ENCODE measurements at regions not wholly inside any gene's neighbourhood (a gene's known extent, or its start where the extent isn't known, plus 50 kb on each side); places are given as distances from the start of the nearest gene placed in this dataset.

GRCh38 chr4:147039976-147040575 is 94.4 kb upstream of the TTC29 start:
- H3K9me3 ChIP-seq (ENCODE audit: low read depth, low read length), result no peaks in the 10 kb centered on the region
- no peak overlapping the region for H3K4me3 ChIP-seq (ENCODE audit: low read length)
- no peaks in the 10 kb centered on the region for H3K27me3 ChIP-seq (ENCODE audit: insufficient read depth, low read length)
- no peaks in the 10 kb centered on the region for H3K4me1 ChIP-seq (ENCODE audit: insufficient read depth, low read length)

DNA sequence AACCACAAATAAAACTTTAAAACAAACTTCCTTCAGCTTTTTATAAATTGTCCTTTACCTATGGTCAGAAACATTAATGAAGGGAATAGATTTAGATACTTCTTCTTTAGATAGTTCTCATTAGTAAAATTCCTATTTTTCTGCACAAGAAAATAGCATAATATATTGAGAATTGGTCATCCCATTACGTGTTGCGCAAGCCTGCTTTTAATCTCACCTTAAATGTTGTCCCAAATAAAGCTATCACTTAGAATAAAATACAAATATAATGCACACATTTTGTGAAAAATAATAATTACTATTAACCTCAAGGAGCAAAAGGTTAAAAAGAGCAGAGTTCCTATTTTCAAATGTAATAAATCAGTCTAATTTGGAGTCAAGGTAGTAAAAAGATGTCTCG is 95.2 kb upstream of the TTC29 start:
- H3K4me3 ChIP-seq (ENCODE audit: low read length), result no peak overlapping the region
- no peaks in the 10 kb centered on the region for H3K9me3 ChIP-seq (ENCODE audit: low read depth, low read length)
- H3K4me1 ChIP-seq (ENCODE audit: insufficient read depth, low read length), result no peaks in the 10 kb centered on the region
- H3K27me3 ChIP-seq (ENCODE audit: insufficient read depth, low read length), result no peaks in the 10 kb centered on the region

DNA sequence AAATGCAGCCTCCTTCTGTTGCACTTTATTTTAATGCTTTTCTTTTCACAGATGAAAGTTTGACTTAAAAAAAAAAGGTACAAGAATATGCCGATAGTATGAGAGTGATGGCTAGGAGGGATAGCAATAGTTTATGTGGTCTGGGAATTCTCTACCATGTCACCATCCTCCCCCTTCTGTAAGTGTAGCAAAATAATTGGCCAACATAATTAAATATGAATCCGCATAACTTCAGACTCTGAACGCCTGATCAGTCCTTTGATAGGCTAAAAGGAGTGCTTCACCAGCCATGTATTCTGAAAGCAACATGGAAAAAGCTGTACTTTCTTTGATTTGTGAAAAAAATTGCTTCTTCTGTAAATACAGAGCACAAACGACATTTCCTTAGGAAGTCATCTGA is 95.7 kb upstream of the TTC29 start:
- no peaks in the 10 kb centered on the region for H3K4me1 ChIP-seq (ENCODE audit: insufficient read depth, low read length)
- no peaks in the 10 kb centered on the region for H3K9me3 ChIP-seq (ENCODE audit: low read depth, low read length)
- no peaks in the 10 kb centered on the region for H3K27me3 ChIP-seq (ENCODE audit: insufficient read depth, low read length)
- no peak overlapping the region for H3K4me3 ChIP-seq (ENCODE audit: low read length)

DNA sequence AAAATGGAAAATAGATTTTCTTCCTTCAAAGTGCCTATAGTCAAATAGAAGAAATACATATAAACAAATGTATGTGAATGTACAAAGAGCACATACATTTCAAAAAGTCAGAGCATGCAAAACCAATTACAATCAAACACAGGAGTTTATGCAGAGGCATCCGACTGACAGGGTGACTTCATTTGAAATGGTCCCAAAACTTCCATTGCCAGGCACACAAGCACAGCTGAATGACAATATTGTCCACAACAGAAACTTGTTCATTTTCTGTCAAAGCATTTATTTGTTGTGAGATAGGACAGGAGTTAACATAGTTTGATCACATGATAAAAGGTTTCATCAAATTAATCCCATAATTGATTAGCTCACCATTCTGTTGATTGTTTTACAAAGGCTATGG is 96.4 kb upstream of the TTC29 start:
- no peaks in the 10 kb centered on the region for H3K27me3 ChIP-seq (ENCODE audit: insufficient read depth, low read length)
- no peaks in the 10 kb centered on the region for H3K4me1 ChIP-seq (ENCODE audit: insufficient read depth, low read length)
- H3K4me3 ChIP-seq (ENCODE audit: low read length), result no peak overlapping the region
- no peaks in the 10 kb centered on the region for H3K9me3 ChIP-seq (ENCODE audit: low read depth, low read length)

GRCh38 chr4:147044241-147044640 is 98.6 kb upstream of the TTC29 start:
- Histone ChIP-seq H3K9me3 (ENCODE audit: low read depth, low read length) (no peaks in the 10 kb centered on the region), H3K27me3 (ENCODE audit: insufficient read depth, low read length) (peaks cover 2% of the 10 kb centered on the region), H3K4me1 (ENCODE audit: insufficient read depth, low read length) (no peaks in the 10 kb centered on the region), H3K4me3 (ENCODE audit: low read length) (no peak overlapping the region)

GRCh38 chr4:147049946-147050345 is 104.3 kb upstream of the TTC29 start:
- Histone ChIP-seq H3K9me3 (ENCODE audit: low read depth, low read length) (no peaks in the 10 kb centered on the region), H3K4me1 (ENCODE audit: insufficient read depth, low read length) (no peaks in the 10 kb centered on the region), H3K27me3 (ENCODE audit: insufficient read depth, low read length) (peaks cover 12% of the 10 kb centered on the region)

GRCh38 chr4:147050356-147050765 is 104.7 kb upstream of the TTC29 start:
- H3K4me1 ChIP-seq (ENCODE audit: insufficient read depth, low read length), result no peaks in the 10 kb centered on the region
- H3K27me3 ChIP-seq (ENCODE audit: insufficient read depth, low read length), result peaks cover 12% of the 10 kb centered on the region
- no peaks in the 10 kb centered on the region for H3K9me3 ChIP-seq (ENCODE audit: low read depth, low read length)
- no peak overlapping the region for H3K4me3 ChIP-seq (ENCODE audit: low read length)

More at GRCh38 chr4:147049946-147050345, 104.3 kb upstream of the TTC29 start:
- H3K4me3 ChIP-seq (ENCODE audit: low read length), result no peak overlapping the region

- Histone ChIP-seq H3K4me3 (ENCODE audit: low read length) (no peak overlapping the region), H3K9me3 (ENCODE audit: low read depth, low read length) (no peaks in the 10 kb centered on the region), H3K27me3 (ENCODE audit: insufficient read depth, low read length) (peaks cover 12% of the 10 kb centered on the region), H3K4me1 (ENCODE audit: insufficient read depth, low read length) (no peaks in the 10 kb centered on the region)
These were observed 106.7 kb upstream of the TTC29 start for GRCh38 chr4:147052361-147052760.

GRCh38 chr4:147054228-147054872 is 108.7 kb upstream of the TTC29 start:
- Histone ChIP-seq H3K4me3 (ENCODE audit: low read length) (no peak overlapping the region), H3K9me3 (ENCODE audit: low read depth, low read length) (no peaks in the 10 kb centered on the region), H3K4me1 (ENCODE audit: insufficient read depth, low read length) (no peaks in the 10 kb centered on the region), H3K27me3 (ENCODE audit: insufficient read depth, low read length) (peaks cover 9% of the 10 kb centered on the region)

DNA sequence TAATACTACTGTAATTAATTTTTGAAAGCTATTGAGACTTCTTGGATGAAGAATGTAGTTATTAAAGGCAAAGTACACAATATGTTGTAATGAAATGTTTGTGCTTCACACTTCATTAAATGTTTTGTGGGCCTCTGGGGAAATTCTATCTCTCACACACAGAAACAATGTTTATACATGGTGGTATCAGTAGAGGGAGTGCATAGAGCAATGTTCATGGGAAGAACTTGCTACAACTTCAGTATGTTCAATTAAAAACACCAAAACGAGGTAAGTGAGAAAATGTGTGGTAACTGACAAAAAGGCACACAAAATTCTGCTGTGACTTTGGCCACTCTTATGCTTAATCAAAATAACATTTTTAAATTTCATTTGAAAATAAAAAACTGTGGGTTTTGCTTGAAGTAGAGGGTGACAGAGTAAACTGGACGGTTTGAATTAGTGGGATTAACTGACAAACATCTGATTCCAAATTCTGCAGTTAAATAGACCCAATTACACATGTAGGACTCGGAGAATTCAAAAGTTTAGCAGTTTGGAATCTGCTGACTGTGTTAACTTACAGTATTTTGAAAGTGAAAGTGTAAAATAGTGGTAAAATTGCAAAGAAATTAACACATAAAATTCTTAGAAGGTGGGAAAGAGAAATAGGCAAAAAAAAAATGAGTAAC is 111.4 kb upstream of the TTC29 start:
- Histone ChIP-seq H3K9me3 (ENCODE audit: low read depth, low read length) (no peaks in the 10 kb centered on the region), H3K4me1 (ENCODE audit: insufficient read depth, low read length) (no peaks in the 10 kb centered on the region), H3K4me3 (ENCODE audit: low read length) (peak overlapping the region; percentile 24), H3K27me3 (ENCODE audit: insufficient read depth, low read length) (peaks cover 6% of the 10 kb centered on the region)

- no peaks in the 10 kb centered on the region for H3K4me1 ChIP-seq (ENCODE audit: insufficient read depth, low read length)
- H3K4me3 ChIP-seq (ENCODE audit: low read length), result peak overlapping the region; percentile 24
- H3K27me3 ChIP-seq (ENCODE audit: insufficient read depth, low read length), result peaks cover 4% of the 10 kb centered on the region
- no peaks in the 10 kb centered on the region for H3K9me3 ChIP-seq (ENCODE audit: low read depth, low read length)
These were observed 112.0 kb upstream of the TTC29 start for GRCh38 chr4:147057611-147058190.

DNA sequence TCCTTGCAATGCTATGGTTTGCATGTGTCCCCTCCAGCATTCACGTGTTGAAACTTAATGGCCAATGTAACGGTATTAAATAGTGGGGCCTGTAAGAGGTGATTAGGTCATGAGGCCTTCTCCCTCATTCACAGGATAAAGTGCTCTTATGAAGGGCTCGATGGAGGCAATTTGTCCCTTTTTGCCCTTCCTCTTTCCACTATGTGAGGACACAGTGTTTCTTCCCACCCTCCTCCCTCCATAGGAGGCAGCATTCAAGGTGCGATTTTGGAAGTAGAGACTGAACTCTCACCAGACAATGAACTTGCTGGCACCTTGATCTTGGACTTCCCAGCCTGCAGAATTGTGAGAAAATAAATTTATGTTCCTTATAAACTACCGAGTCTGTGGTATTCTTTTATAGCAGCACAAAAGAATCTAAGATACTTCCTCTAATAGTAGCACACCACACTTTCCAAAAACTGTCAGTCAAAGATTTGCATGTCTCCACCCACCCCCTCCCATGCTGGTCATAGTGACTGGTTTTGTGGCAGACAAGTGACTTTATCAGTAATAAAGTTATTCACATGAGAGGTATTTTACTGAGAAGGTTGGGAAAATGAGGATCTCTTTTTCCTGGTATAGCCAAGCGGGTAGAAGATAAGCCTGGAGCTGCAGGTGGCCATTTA is 113.5 kb upstream of the TTC29 start:
- Histone ChIP-seq H3K9me3 (ENCODE audit: low read depth, low read length) (no peaks in the 10 kb centered on the region), H3K4me3 (ENCODE audit: low read length) (no peak overlapping the region), H3K27me3 (ENCODE audit: insufficient read depth, low read length) (no peaks in the 10 kb centered on the region), H3K4me1 (ENCODE audit: insufficient read depth, low read length) (no peaks in the 10 kb centered on the region)

DNA sequence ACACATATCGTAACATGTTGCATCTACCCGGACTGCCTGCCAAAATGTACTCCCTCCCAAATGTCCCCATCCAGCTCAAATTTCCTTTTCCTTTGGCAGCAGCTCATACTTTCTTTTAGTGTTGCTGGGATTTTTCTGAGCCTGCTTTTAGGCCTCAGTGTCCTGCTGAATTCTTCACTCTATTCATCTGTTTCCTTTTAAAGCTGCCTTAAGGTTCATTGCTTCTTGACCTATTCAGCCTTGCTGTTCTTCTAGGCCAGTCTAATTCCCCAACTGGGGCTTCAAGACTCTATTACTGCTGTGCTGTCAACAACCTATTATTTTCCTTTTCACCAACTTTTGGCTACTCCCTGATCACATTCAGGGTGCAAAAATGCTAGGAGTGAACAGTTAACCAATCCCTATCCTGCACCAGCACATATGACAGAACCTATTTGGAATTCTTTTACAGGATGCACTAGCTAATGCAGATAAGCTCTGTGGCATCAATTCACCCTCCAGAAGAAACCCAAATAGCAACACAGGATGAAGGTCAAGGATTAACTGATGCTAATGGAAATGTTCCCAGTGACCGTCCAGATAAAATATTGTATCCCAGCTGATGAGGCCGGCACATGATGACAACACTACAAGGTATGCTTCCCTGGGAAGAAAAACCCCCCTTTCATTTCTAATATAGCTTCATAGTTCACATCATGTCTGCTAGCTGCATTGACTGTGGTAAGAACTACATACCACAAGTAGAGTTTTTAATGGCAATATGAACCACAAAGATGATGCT is 114.7 kb upstream of the TTC29 start:
- no peaks in the 10 kb centered on the region for H3K9me3 ChIP-seq (ENCODE audit: low read depth, low read length)
- no peaks in the 10 kb centered on the region for H3K4me1 ChIP-seq (ENCODE audit: insufficient read depth, low read length)
- no peaks in the 10 kb centered on the region for H3K27me3 ChIP-seq (ENCODE audit: insufficient read depth, low read length)
- H3K4me3 ChIP-seq (ENCODE audit: low read length), result no peak overlapping the region

- no peaks in the 10 kb centered on the region for H3K4me1 ChIP-seq (ENCODE audit: insufficient read depth, low read length)
- no peak overlapping the region for H3K4me3 ChIP-seq (ENCODE audit: low read length)
- peaks cover 6% of the 10 kb centered on the region for H3K27me3 ChIP-seq (ENCODE audit: insufficient read depth, low read length)
- H3K9me3 ChIP-seq (ENCODE audit: low read depth, low read length), result no peaks in the 10 kb centered on the region
These were observed 119.2 kb upstream of the TTC29 start for GRCh38 chr4:147064856-147065255.
